Natural killer cell treated with Interleukin-12 subunit alpha and Interleukin-12 subunit beta and Interleukin-15 and Interleukin-18, amount 100 ng/mL, for 72 hours (primary cell): ENCODE measurements at regions not wholly inside any gene's neighbourhood (a gene's known extent, or its start where the extent isn't known, plus 50 kb on each side); places are given as distances from the start of the nearest gene placed in this dataset.

Source experiments
- ATAC-seq, 2 donors: fragments of 150-1000 bp; cut with Tn5 transposase in 1 of 2; sonication (Bioruptor Pico), chemical (Tn5 transposase) in 1 of 2; 2 replicates each; pipeline ENCODE4 v1.10.0; 2021
- DNase-seq: peaks from one replicate; pipeline ENCODE4 v3.0.0; 2022; ENCODE audit warnings: low spot score
- H3K27ac Mint-ChIP-seq, 2 donors: 1 replicate in 1 of 2; 2 replicates in 1 of 2; pipeline ENCODE4 v1.8.0; 2022; ENCODE audit warnings: mixed read lengths in 2 of 2, mild to moderate bottlenecking in 1 of 2, moderate library complexity in 1 of 2
- H3K27me3 Mint-ChIP-seq, 2 donors: 1 replicate in 1 of 2; 2 replicates in 1 of 2; pipeline ENCODE4 v1.8.0; 2022; ENCODE audit warnings: mixed read lengths in 2 of 2
- H3K36me3 Mint-ChIP-seq: one replicate; pipeline ENCODE4 v1.8.0; 2022; ENCODE audit warnings: mixed read lengths
- H3K4me1 Mint-ChIP-seq, 2 donors: 1 replicate in 1 of 2; 2 replicates in 1 of 2; pipeline ENCODE4 v1.8.0; 2022; ENCODE audit warnings: low read depth in 2 of 2, mixed read lengths in 2 of 2, mild to moderate bottlenecking in 1 of 2
- H3K4me3 Mint-ChIP-seq: one replicate; pipeline ENCODE4 v1.8.0; 2022; ENCODE audit warnings: mixed read lengths
- H3K9me3 Mint-ChIP-seq: 2 replicates; pipeline ENCODE4 v1.8.0; 2022; ENCODE audit warnings: mixed read lengths

DNA sequence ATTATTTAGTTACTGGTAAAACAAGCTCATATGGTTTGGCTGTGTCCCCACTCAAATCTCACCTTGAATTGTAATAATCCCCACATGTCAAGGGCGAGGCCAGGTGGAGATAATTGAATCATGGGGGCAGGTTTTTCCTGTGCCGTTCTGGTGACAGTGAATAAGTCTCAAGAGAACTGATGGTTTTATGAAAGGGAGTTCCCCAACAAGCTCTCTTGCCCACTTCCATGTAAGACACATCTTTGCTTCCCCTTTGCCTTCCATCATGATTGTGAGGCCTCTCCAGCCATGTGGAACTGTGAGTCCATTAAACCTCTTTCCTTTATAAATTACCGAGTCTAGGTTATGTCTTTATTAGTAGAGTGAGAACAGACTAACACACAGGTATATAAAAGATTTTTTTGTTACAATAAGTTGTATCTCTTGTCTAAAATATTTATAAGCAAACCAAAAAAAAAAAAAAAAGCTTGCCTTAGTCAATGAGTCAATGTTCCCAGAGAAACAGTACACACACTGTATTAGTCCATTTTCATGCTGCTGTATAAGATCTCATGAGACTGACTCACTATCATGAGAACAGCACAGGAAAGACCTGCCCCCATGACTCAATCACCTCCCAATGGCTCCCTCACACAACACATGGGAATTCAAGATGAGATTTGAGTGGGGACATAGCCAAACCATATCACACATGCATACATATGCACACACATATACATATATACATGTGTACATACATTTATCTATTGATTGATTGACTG lies 138.3 kb downstream of the BASP1 start:
- no peak for ATAC-seq
- H3K27ac Mint-ChIP-seq = no peak overlapping the region
- no peak for DNase-seq
- H3K9me3 Mint-ChIP-seq = peaks cover 6% of the 10 kb centered on the region
- no peaks in the 10 kb centered on the region for H3K27me3 Mint-ChIP-seq
- no peaks in the 10 kb centered on the region for H3K36me3 Mint-ChIP-seq
- H3K4me3 Mint-ChIP-seq = no peak overlapping the region
- no peaks in the 10 kb centered on the region for H3K4me1 Mint-ChIP-seq

- Mint-ChIP-seq H3K27me3 (no peaks in the 10 kb centered on the region), H3K9me3 (peaks cover 10% of the 10 kb centered on the region), H3K4me1 (peaks cover 0 to 4% of the 10 kb centered on the region in 2 donors), H3K27ac (no peak overlapping the region), H3K36me3 (peaks cover 3% of the 10 kb centered on the region), H3K4me3 (no peak overlapping the region)
- DNase-seq (no peak), ATAC-seq (no peak)
These were observed 139.1 kb downstream of the BASP1 start for GRCh38 chr5:17356551-17356950.

DNA sequence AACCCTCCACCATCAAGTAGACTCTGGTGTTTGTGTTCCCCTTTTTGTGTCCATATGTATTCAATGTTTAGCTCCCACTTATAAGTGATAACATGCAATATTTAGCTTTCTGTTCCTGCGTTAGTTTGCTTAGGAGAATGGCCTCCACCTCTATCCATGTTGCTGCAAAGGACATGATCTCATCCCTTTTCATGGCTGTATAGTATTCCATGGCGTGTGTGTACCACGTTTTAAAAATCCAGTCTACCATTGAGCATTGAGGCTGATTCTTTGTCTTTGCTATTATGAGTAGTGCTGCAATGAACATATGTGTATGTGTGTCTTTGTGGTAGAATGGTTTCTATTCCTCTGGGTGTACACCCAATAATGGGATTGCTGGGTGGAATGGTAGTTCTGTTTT lies 140.1 kb downstream of the BASP1 start:
- Mint-ChIP-seq H3K9me3 (peaks cover 11% of the 10 kb centered on the region), H3K4me3 (no peak overlapping the region), H3K36me3 (peaks cover 6% of the 10 kb centered on the region), H3K27ac (no peak overlapping the region), H3K27me3 (no peaks in the 10 kb centered on the region), H3K4me1 (peaks cover 0 to 4% of the 10 kb centered on the region in 2 donors)
- DNase-seq = no peak
- no peak for ATAC-seq

DNA sequence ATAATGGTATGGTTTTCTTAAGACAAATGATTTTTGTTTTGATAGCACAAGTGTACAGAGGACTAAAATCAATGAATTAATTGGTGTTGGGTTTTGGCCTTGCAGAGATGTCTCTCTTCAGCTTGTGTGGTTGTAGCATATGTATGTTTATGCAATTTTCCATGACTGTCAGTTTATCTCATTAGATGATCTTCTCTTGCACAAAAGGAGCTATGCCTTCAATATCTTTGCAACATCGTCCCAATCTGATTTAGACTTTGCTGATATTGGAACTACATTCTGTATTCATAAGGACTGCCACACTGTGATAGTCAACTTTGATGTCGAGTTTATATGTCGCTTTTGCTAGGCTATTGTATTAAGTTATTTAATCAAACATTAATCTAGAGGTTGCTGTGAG lies 140.0 kb upstream of the TAF11L2 start:
- no peak overlapping the region for H3K27ac Mint-ChIP-seq
- H3K9me3 Mint-ChIP-seq = peaks cover 11% of the 10 kb centered on the region
- peaks cover 0 to 4% of the 10 kb centered on the region in 2 donors for H3K4me1 Mint-ChIP-seq
- no peak overlapping the region for H3K4me3 Mint-ChIP-seq
- H3K27me3 Mint-ChIP-seq = no peaks in the 10 kb centered on the region
- DNase-seq = no peak
- H3K36me3 Mint-ChIP-seq = peaks cover 6% of the 10 kb centered on the region
- no peak for ATAC-seq

DNA sequence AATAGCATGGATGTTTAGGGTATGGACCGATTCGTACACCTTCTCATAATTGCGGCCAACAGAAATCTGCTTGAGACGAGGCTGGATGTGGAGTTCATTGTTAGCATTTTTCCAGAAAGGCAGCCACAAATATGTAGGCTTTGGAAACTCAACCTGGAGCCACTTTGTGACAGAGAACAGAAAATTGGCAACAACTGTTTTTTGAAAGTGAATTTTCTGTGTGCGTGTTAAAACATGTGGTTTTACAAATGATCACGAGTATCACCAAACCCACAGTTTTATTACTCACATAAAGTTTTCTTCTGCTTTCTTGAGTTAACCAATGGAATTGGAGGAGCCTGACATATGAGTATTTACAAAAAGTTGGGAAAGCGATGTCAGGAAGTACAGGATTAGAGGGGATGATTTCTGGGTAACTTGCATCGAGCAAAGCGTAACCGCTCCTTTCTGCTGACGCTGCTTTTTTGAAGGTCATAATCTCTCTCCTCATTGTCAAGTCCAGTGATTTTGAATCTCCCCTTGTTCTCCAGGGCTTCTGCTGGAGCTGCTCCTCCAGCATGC lies 138.5 kb upstream of the TAF11L2 start:
- H3K36me3 Mint-ChIP-seq = peaks cover 6% of the 10 kb centered on the region
- DNase-seq = no peak
- H3K4me1 Mint-ChIP-seq = peaks cover 0 to 4% of the 10 kb centered on the region in 2 donors
- H3K4me3 Mint-ChIP-seq = no peak overlapping the region
- no peak overlapping the region for H3K27ac Mint-ChIP-seq
- H3K9me3 Mint-ChIP-seq = peaks cover 8% of the 10 kb centered on the region
- no peaks in the 10 kb centered on the region for H3K27me3 Mint-ChIP-seq
- no peak for ATAC-seq

DNA sequence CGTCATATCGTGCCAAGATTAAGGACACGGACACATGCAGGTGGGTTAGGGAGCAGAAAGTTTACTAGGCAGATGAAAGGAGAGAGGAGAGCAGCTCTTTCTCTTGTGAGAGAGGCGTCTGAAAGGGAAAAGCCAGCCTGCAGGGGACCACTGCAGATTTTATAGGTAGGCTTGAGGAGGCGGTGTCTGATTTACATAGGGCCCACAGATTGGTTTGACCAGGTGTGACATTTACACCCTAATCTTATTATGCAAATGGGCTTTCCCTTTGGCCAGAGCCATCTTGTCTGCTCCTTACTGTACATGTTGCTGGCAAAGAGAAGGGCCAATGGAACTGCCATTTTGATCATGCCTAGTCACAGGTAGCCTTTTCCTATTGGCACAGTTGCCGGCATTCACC lies 137.2 kb upstream of the TAF11L2 start:
- H3K4me3 Mint-ChIP-seq = no peak overlapping the region

DNA sequence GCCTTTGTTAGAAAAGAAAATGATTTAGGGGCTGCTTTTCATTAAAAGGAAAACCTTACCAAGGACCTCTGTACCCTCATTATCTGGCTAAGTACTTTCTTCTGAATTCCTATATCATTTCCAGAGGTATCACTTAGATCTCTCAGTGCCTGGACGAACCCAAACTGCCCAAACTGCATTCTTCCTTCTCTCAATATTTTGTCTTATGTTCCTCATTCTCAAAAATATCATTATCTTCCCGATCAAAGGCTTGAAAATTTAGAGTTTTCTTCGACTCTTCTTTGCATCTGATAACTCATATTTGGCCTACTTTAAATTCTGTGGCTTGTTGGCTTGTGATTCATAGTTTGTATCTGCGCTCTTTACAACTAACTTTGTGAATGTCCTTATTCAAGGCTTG lies 136.7 kb upstream of the TAF11L2 start:
- no peak for DNase-seq
- Mint-ChIP-seq H3K36me3 (peaks cover 6% of the 10 kb centered on the region), H3K4me3 (no peak overlapping the region), H3K27ac (no peak overlapping the region), H3K4me1 (peaks cover 0 to 4% of the 10 kb centered on the region in 2 donors), H3K27me3 (no peaks in the 10 kb centered on the region), H3K9me3 (peaks cover 14% of the 10 kb centered on the region)
- ATAC-seq = no peak

More for the DNA sequence above, 137.2 kb upstream of the TAF11L2 start:
- no peak overlapping the region for H3K27ac Mint-ChIP-seq
- H3K9me3 Mint-ChIP-seq = peaks cover 11% of the 10 kb centered on the region
- H3K27me3 Mint-ChIP-seq = no peaks in the 10 kb centered on the region
- H3K36me3 Mint-ChIP-seq = peaks cover 6% of the 10 kb centered on the region
- ATAC-seq = no peak
- H3K4me1 Mint-ChIP-seq = peaks cover 0 to 4% of the 10 kb centered on the region in 2 donors
- DNase-seq = no peak

- peaks cover 6% of the 10 kb centered on the region for H3K36me3 Mint-ChIP-seq
- DNase-seq (no peak), ATAC-seq (no peak)
- no peak overlapping the region for H3K27ac Mint-ChIP-seq
- H3K9me3 Mint-ChIP-seq = peaks cover 14% of the 10 kb centered on the region
- no peaks in the 10 kb centered on the region for H3K27me3 Mint-ChIP-seq
- H3K4me3 Mint-ChIP-seq = no peak overlapping the region
- H3K4me1 Mint-ChIP-seq = peaks cover 0 to 4% of the 10 kb centered on the region in 2 donors
These were observed 132.8 kb upstream of the TAF11L2 start for GRCh38 chr5:17364987-17365810.

DNA sequence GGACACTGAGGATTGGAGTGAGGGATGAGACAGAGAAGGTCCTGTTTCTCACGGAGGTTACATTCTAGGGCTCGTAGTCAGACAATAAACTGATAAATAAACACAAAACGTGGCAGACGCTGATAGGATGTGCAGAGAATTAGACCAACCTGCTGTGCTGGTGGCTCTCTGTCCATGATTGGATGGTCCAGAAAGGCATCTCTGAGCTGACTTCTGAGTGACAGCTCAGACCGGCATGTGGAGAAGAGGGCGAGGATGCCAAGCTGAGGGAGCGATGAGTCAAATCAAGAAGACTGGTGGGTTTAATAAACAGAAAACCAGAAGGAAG lies 132.3 kb upstream of the TAF11L2 start:
- no peak for DNase-seq
- peaks cover 6% of the 10 kb centered on the region for H3K36me3 Mint-ChIP-seq
- no peak overlapping the region for H3K4me3 Mint-ChIP-seq
- peaks cover 11% of the 10 kb centered on the region for H3K9me3 Mint-ChIP-seq
- peaks cover 0 to 4% of the 10 kb centered on the region in 2 donors for H3K4me1 Mint-ChIP-seq
- no peak for ATAC-seq
- H3K27ac Mint-ChIP-seq = no peak overlapping the region
- H3K27me3 Mint-ChIP-seq = no peaks in the 10 kb centered on the region

GRCh38 chr5:17367256-17367840 lies 130.7 kb upstream of the TAF11L2 start:
- Mint-ChIP-seq H3K9me3 (peaks cover 6% of the 10 kb centered on the region), H3K27me3 (no peaks in the 10 kb centered on the region), H3K27ac (no peak overlapping the region), H3K4me1 (no peaks in the 10 kb centered on the region), H3K36me3 (no peaks in the 10 kb centered on the region), H3K4me3 (no peak overlapping the region)
- DNase-seq (no peak), ATAC-seq (no peak)

- H3K9me3 Mint-ChIP-seq = peaks cover 10% of the 10 kb centered on the region
- H3K27me3 Mint-ChIP-seq = no peaks in the 10 kb centered on the region
- DNase-seq (no peak), ATAC-seq (no peak)
- no peaks in the 10 kb centered on the region for H3K36me3 Mint-ChIP-seq
- H3K4me1 Mint-ChIP-seq = no peaks in the 10 kb centered on the region
- no peak overlapping the region for H3K4me3 Mint-ChIP-seq
- H3K27ac Mint-ChIP-seq = no peak overlapping the region
These were observed 127.4 kb upstream of the TAF11L2 start for GRCh38 chr5:17370651-17371050.

DNA sequence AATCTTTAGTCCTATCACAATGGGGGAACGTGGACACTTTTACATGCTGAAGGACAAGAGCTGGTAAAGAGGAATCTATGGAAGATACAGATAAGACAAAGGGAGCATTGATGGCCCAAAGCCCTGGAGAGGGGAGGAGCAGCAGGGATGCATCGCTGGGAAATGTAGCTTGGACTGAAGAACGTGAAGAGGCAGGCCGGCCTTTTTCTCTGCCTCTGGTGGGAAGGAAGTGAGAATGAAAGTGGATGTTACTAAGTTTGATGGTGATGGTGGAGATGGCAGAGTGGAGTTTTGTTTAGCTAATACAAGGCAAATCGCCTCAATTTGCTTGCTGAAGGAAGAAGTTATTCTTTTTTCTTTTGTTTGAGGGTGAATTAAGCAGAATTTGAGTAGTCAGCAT lies 124.6 kb upstream of the TAF11L2 start:
- H3K36me3 Mint-ChIP-seq = no peaks in the 10 kb centered on the region
- no peaks in the 10 kb centered on the region for H3K4me1 Mint-ChIP-seq
- H3K4me3 Mint-ChIP-seq = no peak overlapping the region

GRCh38 chr5:17373814-17374556 lies 124.0 kb upstream of the TAF11L2 start:
- no peak for DNase-seq
- Mint-ChIP-seq H3K4me1 (no peaks in the 10 kb centered on the region), H3K4me3 (no peak overlapping the region), H3K27ac (no peak overlapping the region), H3K27me3 (no peaks in the 10 kb centered on the region), H3K9me3 (peaks cover 7% of the 10 kb centered on the region), H3K36me3 (no peaks in the 10 kb centered on the region)
- no peak for ATAC-seq

More for the DNA sequence above, 124.6 kb upstream of the TAF11L2 start:
- Mint-ChIP-seq H3K27me3 (no peaks in the 10 kb centered on the region), H3K9me3 (peaks cover 5% of the 10 kb centered on the region), H3K27ac (no peak overlapping the region)
- no peak for DNase-seq
- no peak for ATAC-seq
